ENCODE measurements at regions not wholly inside any gene's neighbourhood (a gene's known extent, or its start where the extent isn't known, plus 50 kb on each side); places are given as distances from the start of the nearest gene placed in this dataset.

DNA sequence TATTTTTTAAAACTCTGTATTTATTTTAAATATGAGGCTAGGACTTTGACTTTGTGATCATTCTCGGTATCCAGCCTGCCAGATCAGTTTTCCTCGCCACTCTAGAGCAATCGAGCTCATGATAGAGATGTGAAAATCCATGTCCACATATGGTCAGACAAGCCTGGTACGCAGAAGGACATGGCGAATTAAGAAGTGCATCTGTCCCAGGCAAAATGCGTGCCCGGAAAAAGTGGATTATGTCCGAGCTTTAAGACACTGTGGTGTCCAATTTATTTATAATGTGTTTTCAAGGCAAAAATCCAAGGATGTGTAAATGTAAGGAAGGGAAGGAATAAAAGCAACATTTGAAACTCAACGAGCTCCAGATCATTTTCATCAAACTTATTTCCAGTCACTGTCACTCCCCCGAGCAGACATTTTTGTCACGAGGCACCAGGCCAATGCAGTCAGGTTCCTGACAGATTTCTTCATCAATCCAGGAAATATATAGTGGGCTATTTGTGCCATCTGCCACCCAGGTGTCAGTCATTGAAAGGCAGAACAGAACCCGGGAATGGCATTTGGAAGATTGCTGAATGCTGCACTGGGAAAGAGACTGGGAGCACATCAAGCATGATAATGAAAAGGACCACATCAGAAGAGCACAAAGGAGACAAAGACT, 825.7 kb downstream of the SQOR start:
- 96% methylated on average over 12 of the region's 12 CpGs for WGBS (ENCODE audit: insufficient coverage)

DNA sequence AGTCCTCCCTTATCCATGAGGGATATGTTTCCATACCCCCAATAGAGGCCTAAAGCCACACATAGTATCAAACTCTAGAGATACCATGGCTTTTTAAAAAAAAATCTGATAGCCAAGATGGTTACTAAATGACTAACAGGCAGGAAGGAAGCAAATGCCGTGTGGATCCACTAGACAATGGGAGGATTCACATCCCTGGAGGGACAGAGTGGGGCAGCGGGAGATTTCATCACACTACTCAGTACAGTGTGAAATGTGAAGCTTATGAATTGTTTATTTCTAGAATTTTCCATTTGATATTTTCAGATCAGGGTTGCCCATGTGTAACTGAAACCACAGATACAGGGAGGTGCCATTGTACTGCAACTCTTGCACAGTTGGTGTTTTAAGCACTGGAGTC, 826.6 kb downstream of the SQOR start:
- Histone ChIP-seq H3K27me3 (replicated peaks in 2 of 5; ENCODE audit: control insufficient read depth in 4 of 5, insufficient read depth in 5 of 5, low read length in 4 of 5) (no peaks in the 10 kb centered on the region), H3K27ac (ENCODE audit: insufficient read depth in 1 of 2, low read depth in 1 of 2, low read length in 2 of 2, poor library complexity in 1 of 2, severe bottlenecking in 2 of 2) (no peak overlapping the region), H3K4me3 (ENCODE audit: control insufficient read depth in 1 of 7, extremely low read depth in 1 of 7, insufficient read depth in 4 of 7, low read depth in 2 of 7, low read length in 6 of 7) (no peak overlapping the region), H3K36me3 (ENCODE audit: control insufficient read depth in 4 of 4, insufficient read depth in 4 of 4, low read length in 3 of 4) (no peaks in the 10 kb centered on the region), H3K9me3 (ENCODE audit: control extremely low read depth in 1 of 5, control insufficient read depth in 4 of 5, insufficient read depth in 2 of 5, low read depth in 1 of 5, low read length in 4 of 5) (no peaks in the 10 kb centered on the region), H3K4me1 (ENCODE audit: control extremely low read depth in 1 of 4, control insufficient read depth in 4 of 4, insufficient read depth in 4 of 4, low read length in 3 of 4) (no peaks in the 10 kb centered on the region)
- DNase-seq: no peak
- CTCF ChIA-PET: no interaction called here
- POLR2A ChIA-PET: no interaction called here
- 56% methylated on average over 1 of the region's 2 CpGs for WGBS (ENCODE audit: insufficient coverage)

More for the DNA sequence above, 825.7 kb downstream of the SQOR start:
- no peaks in the 10 kb centered on the region for H3K27me3 ChIP-seq (replicated peaks in 2 of 5; ENCODE audit: control insufficient read depth in 4 of 5, insufficient read depth in 5 of 5, low read length in 4 of 5)
- ChIA-PET CTCF (no interaction called here), POLR2A (no interaction called here)
- no peak overlapping the region for H3K27ac ChIP-seq (ENCODE audit: insufficient read depth in 1 of 2, low read depth in 1 of 2, low read length in 2 of 2, poor library complexity in 1 of 2, severe bottlenecking in 2 of 2)
- H3K9me3 ChIP-seq (ENCODE audit: control extremely low read depth in 1 of 5, control insufficient read depth in 4 of 5, insufficient read depth in 2 of 5, low read depth in 1 of 5, low read length in 4 of 5): no peaks in the 10 kb centered on the region
- no peak overlapping the region for H3K4me3 ChIP-seq (ENCODE audit: control insufficient read depth in 1 of 7, extremely low read depth in 1 of 7, insufficient read depth in 4 of 7, low read depth in 2 of 7, low read length in 6 of 7)
- no peaks in the 10 kb centered on the region for H3K36me3 ChIP-seq (ENCODE audit: control insufficient read depth in 4 of 4, insufficient read depth in 4 of 4, low read length in 3 of 4)
- DNase-seq: no peak
- H3K4me1 ChIP-seq (ENCODE audit: control extremely low read depth in 1 of 4, control insufficient read depth in 4 of 4, insufficient read depth in 4 of 4, low read length in 3 of 4): no peaks in the 10 kb centered on the region

DNA sequence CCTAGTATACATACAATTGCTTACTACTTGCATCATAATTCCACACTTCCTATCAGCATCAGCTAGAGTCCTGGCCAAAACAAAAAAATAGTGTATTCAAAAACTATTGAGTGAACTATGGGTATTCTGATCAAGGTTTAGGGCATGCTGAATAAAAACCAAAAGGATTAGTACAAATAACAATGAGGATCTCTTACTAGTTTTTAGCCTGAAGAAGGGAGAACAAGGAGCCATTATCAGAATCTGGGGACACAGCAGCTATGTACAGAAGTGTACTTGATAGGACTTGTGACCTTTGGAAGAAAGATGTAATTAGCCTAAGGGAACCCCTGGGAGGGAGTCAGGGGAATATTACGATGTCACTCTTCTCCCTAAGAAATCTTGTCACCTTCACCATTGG, 832.2 kb downstream of the SQOR start:
- no peak for DNase-seq
- no peaks in the 10 kb centered on the region for H3K27me3 ChIP-seq (replicated peaks in 2 of 5; ENCODE audit: control insufficient read depth in 4 of 5, insufficient read depth in 5 of 5, low read length in 4 of 5)
- H3K27ac ChIP-seq (ENCODE audit: insufficient read depth in 1 of 2, low read depth in 1 of 2, low read length in 2 of 2, poor library complexity in 1 of 2, severe bottlenecking in 2 of 2): no peak overlapping the region
- H3K4me3 ChIP-seq (ENCODE audit: control insufficient read depth in 1 of 7, extremely low read depth in 1 of 7, insufficient read depth in 4 of 7, low read depth in 2 of 7, low read length in 6 of 7): no peak overlapping the region
- no peaks in the 10 kb centered on the region for H3K4me1 ChIP-seq (ENCODE audit: control extremely low read depth in 1 of 4, control insufficient read depth in 4 of 4, insufficient read depth in 4 of 4, low read length in 3 of 4)
- WGBS (ENCODE audit: insufficient coverage): no CpG with 5 or more reads among the region's 1 CpG
- no peaks in the 10 kb centered on the region for H3K36me3 ChIP-seq (ENCODE audit: control insufficient read depth in 4 of 4, insufficient read depth in 4 of 4, low read length in 3 of 4)
- ChIA-PET POLR2A (no interaction called here), CTCF (no interaction called here)
- H3K9me3 ChIP-seq (ENCODE audit: control extremely low read depth in 1 of 5, control insufficient read depth in 4 of 5, insufficient read depth in 2 of 5, low read depth in 1 of 5, low read length in 4 of 5): no peaks in the 10 kb centered on the region

DNA sequence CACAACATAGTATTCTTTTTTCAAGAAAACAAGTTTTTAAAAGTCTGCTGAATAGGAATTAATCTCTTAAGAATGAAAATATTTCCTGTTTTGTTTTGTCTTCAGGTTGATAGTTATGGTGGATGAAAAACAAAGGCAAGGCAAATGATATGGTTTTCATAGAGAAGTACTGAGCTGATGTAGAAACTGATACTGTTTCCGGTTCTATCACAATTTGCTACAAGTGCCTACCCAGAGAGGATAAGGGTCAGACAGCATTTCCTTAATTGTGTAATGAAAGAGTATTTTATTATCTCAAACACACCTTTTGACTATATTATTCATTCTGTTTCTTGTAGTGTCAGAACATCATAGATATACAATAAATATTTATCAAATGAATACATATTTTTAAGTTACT, 836.3 kb downstream of the SQOR start:
- POLR2A ChIA-PET: interaction anchor here (0.6 kb wide), 1 partner anchor 69 kb away, joined by 3 read pairs; no protein-coding TSS in a partner anchor
- no peaks in the 10 kb centered on the region for H3K36me3 ChIP-seq (ENCODE audit: control insufficient read depth in 4 of 4, insufficient read depth in 4 of 4, low read length in 3 of 4)
- H3K9me3 ChIP-seq (ENCODE audit: control extremely low read depth in 1 of 5, control insufficient read depth in 4 of 5, insufficient read depth in 2 of 5, low read depth in 1 of 5, low read length in 4 of 5): peaks cover 0 to 4% (median 0%) of the 10 kb centered on the region in 5 experiments
- H3K4me1 ChIP-seq (ENCODE audit: control extremely low read depth in 1 of 4, control insufficient read depth in 4 of 4, insufficient read depth in 4 of 4, low read length in 3 of 4): no peaks in the 10 kb centered on the region
- WGBS (ENCODE audit: insufficient coverage): no CpG with 5 or more reads among the region's 1 CpG
- no peak overlapping the region for H3K4me3 ChIP-seq (ENCODE audit: control insufficient read depth in 1 of 7, extremely low read depth in 1 of 7, insufficient read depth in 4 of 7, low read depth in 2 of 7, low read length in 6 of 7)
- no peak for DNase-seq
- H3K27ac ChIP-seq (ENCODE audit: insufficient read depth in 1 of 2, low read depth in 1 of 2, low read length in 2 of 2, poor library complexity in 1 of 2, severe bottlenecking in 2 of 2): no peak overlapping the region
- CTCF ChIA-PET: no interaction called here
- H3K27me3 ChIP-seq (replicated peaks in 2 of 5; ENCODE audit: control insufficient read depth in 4 of 5, insufficient read depth in 5 of 5, low read length in 4 of 5): no peaks in the 10 kb centered on the region

DNA sequence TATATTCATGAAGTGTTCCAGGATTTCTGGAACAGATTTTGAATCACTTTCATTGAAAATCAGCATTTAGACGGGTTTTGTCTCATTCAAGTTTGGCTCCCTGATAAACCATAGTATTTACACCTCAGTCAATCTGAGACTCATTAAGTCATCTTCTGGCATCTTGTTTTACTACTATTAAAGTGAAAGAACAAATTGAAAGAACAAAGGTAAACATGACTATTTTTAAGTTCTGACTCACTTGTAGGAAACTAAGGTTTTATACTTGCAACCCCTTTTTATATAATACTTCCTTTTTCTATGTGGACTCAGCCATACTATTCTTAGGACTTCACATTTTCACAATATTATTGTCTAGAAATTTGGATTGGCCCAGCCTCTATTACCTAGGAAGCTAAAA, 854.4 kb downstream of the SQOR start:
- ChIA-PET POLR2A (no interaction called here), CTCF (no interaction called here)
- 100% methylated on average over 1 of the region's 1 CpG for WGBS (ENCODE audit: insufficient coverage)
- DNase-seq: no peak
- H3K9me3 ChIP-seq (ENCODE audit: control extremely low read depth in 1 of 5, control insufficient read depth in 4 of 5, insufficient read depth in 2 of 5, low read depth in 1 of 5, low read length in 4 of 5): no peaks in the 10 kb centered on the region
- no peak overlapping the region for H3K27ac ChIP-seq (ENCODE audit: insufficient read depth in 1 of 2, low read depth in 1 of 2, low read length in 2 of 2, poor library complexity in 1 of 2, severe bottlenecking in 2 of 2)
- no peaks in the 10 kb centered on the region for H3K27me3 ChIP-seq (replicated peaks in 2 of 5; ENCODE audit: control insufficient read depth in 4 of 5, insufficient read depth in 5 of 5, low read length in 4 of 5)
- H3K36me3 ChIP-seq (ENCODE audit: control insufficient read depth in 4 of 4, insufficient read depth in 4 of 4, low read length in 3 of 4): no peaks in the 10 kb centered on the region
- H3K4me3 ChIP-seq (ENCODE audit: control insufficient read depth in 1 of 7, extremely low read depth in 1 of 7, insufficient read depth in 4 of 7, low read depth in 2 of 7, low read length in 6 of 7): no peak overlapping the region
- H3K4me1 ChIP-seq (ENCODE audit: control extremely low read depth in 1 of 4, control insufficient read depth in 4 of 4, insufficient read depth in 4 of 4, low read length in 3 of 4): no peaks in the 10 kb centered on the region

DNA sequence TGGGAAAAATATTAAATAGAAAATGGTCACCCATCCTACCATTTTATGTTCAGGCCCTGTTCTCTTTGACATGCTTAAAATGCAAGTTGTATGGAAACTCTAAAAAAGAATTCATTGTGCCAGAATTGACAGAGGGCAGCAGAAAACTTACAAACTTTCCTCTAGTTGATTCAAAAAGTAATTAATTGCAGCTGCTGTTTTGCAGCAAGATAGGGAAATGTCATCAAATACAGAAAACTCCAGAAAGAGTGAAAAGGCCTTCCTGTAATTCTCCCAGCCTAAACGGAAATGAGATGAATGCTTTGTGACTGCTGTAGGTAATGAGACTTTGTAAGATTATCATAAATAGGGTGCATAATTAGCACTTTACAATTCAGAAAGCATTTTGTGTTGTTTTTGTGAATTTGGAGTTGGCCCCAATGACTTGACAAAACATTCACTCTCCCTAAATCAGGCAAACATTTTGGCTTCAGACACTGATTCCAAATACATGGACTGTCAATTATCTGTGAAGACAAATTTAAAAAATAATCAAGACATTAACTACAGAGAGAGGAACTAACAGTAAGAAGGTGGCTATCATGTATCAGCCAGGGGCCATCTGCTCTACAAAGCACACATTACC, 861.8 kb downstream of the SQOR start:
- WGBS (ENCODE audit: insufficient coverage): no CpG with 5 or more reads among the region's 1 CpG
- Histone ChIP-seq H3K27ac (ENCODE audit: insufficient read depth in 1 of 2, low read depth in 1 of 2, low read length in 2 of 2, poor library complexity in 1 of 2, severe bottlenecking in 2 of 2) (no peak overlapping the region), H3K9me3 (ENCODE audit: control extremely low read depth in 1 of 5, control insufficient read depth in 4 of 5, insufficient read depth in 2 of 5, low read depth in 1 of 5, low read length in 4 of 5) (no peaks in the 10 kb centered on the region), H3K4me3 (ENCODE audit: control insufficient read depth in 1 of 7, extremely low read depth in 1 of 7, insufficient read depth in 4 of 7, low read depth in 2 of 7, low read length in 6 of 7) (no peak overlapping the region), H3K4me1 (ENCODE audit: control extremely low read depth in 1 of 4, control insufficient read depth in 4 of 4, insufficient read depth in 4 of 4, low read length in 3 of 4) (no peaks in the 10 kb centered on the region), H3K27me3 (replicated peaks in 2 of 5; ENCODE audit: control insufficient read depth in 4 of 5, insufficient read depth in 5 of 5, low read length in 4 of 5) (no peaks in the 10 kb centered on the region), H3K36me3 (ENCODE audit: control insufficient read depth in 4 of 4, insufficient read depth in 4 of 4, low read length in 3 of 4) (no peaks in the 10 kb centered on the region)
- ChIA-PET CTCF (no interaction called here), POLR2A (no interaction called here)
- no peak for DNase-seq

DNA sequence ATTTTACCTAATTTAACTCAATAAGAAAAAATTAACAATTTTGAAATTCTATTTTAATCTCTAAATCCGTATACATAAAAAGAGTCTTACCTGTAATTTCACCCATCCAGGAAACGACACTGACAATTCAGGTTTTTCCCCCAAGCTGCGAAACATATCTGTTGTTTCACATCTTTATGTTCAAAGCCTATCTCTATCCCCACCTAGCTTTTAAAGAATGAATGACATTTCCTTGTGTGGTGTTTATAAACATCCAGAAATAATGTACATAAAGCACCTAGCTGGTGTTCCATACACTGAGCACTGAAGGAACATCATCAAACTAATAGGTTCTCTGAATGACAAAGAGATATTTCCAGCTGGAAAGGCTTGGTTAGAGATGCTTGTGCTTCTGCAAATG, 867.8 kb downstream of the SQOR start:
- Histone ChIP-seq H3K4me3 (ENCODE audit: control insufficient read depth in 1 of 7, extremely low read depth in 1 of 7, insufficient read depth in 4 of 7, low read depth in 2 of 7, low read length in 6 of 7) (no peak overlapping the region), H3K36me3 (ENCODE audit: control insufficient read depth in 4 of 4, insufficient read depth in 4 of 4, low read length in 3 of 4) (no peaks in the 10 kb centered on the region), H3K9me3 (ENCODE audit: control extremely low read depth in 1 of 5, control insufficient read depth in 4 of 5, insufficient read depth in 2 of 5, low read depth in 1 of 5, low read length in 4 of 5) (no peaks in the 10 kb centered on the region), H3K4me1 (ENCODE audit: control extremely low read depth in 1 of 4, control insufficient read depth in 4 of 4, insufficient read depth in 4 of 4, low read length in 3 of 4) (no peaks in the 10 kb centered on the region), H3K27ac (ENCODE audit: insufficient read depth in 1 of 2, low read depth in 1 of 2, low read length in 2 of 2, poor library complexity in 1 of 2, severe bottlenecking in 2 of 2) (no peak overlapping the region), H3K27me3 (replicated peaks in 2 of 5; ENCODE audit: control insufficient read depth in 4 of 5, insufficient read depth in 5 of 5, low read length in 4 of 5) (no peaks in the 10 kb centered on the region)
- ChIA-PET CTCF (no interaction called here), POLR2A (no interaction called here)
- 92% methylated on average over 2 of the region's 3 CpGs for WGBS (ENCODE audit: insufficient coverage)
- no peak for DNase-seq

All from common myeloid progenitor, CD34-positive (primary cell).